Occipital lobe (tissue), 1 donor: ENCODE measurements at regions not wholly inside any gene's neighbourhood (a gene's known extent, or its start where the extent isn't known, plus 50 kb on each side); places are given as distances from the start of the nearest gene placed in this dataset.
A peak's percentile ranks its signal among the peaks of the same experiment; 100 is the strongest.
"Not testable (repeated sequence)": the region's sequence is repeated elsewhere in the genome, so short reads cannot be mapped to it uniquely, and the experiment has no call there.

Experiments
- DNase-seq: peaks from one replicate; lab custom pipeline; 2025; lab: John Stamatoyannopoulos, UW

GRCh38 chr6:141501616-141502015 is 631.1 kb upstream of the GJE1 start:
- DNase-seq: no peak

- no peak for DNase-seq
Observed at GRCh38 chr6:141498977-141499376, 633.7 kb upstream of the GJE1 start.

GRCh38 chr6:141492521-141493284 is 640.0 kb upstream of the GJE1 start:
- no peak for DNase-seq

- no peak for DNase-seq
Observed at GRCh38 chr6:141491684-141492083, 641.0 kb upstream of the GJE1 start.

- DNase-seq: no peak
Observed at GRCh38 chr6:141490982-141491381, 641.7 kb upstream of the GJE1 start.

GRCh38 chr6:141488488-141488887 is 644.2 kb upstream of the GJE1 start:
- DNase-seq: no peak

GRCh38 chr6:141486942-141487341 is 645.8 kb upstream of the GJE1 start:
- DNase-seq: no peak

GRCh38 chr6:141484711-141485110 is 648.0 kb upstream of the GJE1 start:
- DNase-seq: no peak

- no peak for DNase-seq
Observed at GRCh38 chr6:141483598-141484061, 649.1 kb upstream of the GJE1 start.

GRCh38 chr6:141482796-141483597 is 649.7 kb upstream of the GJE1 start:
- no peak for DNase-seq

- no peak for DNase-seq
Observed at GRCh38 chr6:141475259-141475658, 657.5 kb upstream of the GJE1 start.

GRCh38 chr6:141472162-141472928 is 660.4 kb upstream of the GJE1 start:
- DNase-seq: no peak

- DNase-seq: no peak
Observed at GRCh38 chr6:141470810-141471209, 661.9 kb upstream of the GJE1 start.

GRCh38 chr6:141467881-141468280 is 664.8 kb upstream of the GJE1 start:
- no peak for DNase-seq

GRCh38 chr6:141467041-141467440 is 665.7 kb upstream of the GJE1 start:
- DNase-seq: no peak

GRCh38 chr6:141464896-141465295 is 667.8 kb upstream of the GJE1 start:
- DNase-seq: no peak

- DNase-seq: no peak
Observed at GRCh38 chr6:141464490-141464889, 668.2 kb upstream of the GJE1 start.

- DNase-seq: peak; percentile 1
Observed at GRCh38 chr6:141463237-141463977, 669.3 kb upstream of the GJE1 start.

- DNase-seq: no peak
Observed at GRCh38 chr6:141460743-141461484, 671.8 kb upstream of the GJE1 start.

- not testable (repeated sequence) for DNase-seq
Observed at GRCh38 chr6:141460245-141460644, 672.5 kb upstream of the GJE1 start.

GRCh38 chr6:141457984-141458383 is 674.7 kb upstream of the GJE1 start:
- not testable (repeated sequence) for DNase-seq
